ENCODE measurements at regions not wholly inside any gene's neighbourhood (a gene's known extent, or its start where the extent isn't known, plus 50 kb on each side); places are given as distances from the start of the nearest gene placed in this dataset.
"Not testable (repeated sequence)": the region's sequence is repeated elsewhere in the genome, so short reads cannot be mapped to it uniquely, and the experiment has no call there.

DNA sequence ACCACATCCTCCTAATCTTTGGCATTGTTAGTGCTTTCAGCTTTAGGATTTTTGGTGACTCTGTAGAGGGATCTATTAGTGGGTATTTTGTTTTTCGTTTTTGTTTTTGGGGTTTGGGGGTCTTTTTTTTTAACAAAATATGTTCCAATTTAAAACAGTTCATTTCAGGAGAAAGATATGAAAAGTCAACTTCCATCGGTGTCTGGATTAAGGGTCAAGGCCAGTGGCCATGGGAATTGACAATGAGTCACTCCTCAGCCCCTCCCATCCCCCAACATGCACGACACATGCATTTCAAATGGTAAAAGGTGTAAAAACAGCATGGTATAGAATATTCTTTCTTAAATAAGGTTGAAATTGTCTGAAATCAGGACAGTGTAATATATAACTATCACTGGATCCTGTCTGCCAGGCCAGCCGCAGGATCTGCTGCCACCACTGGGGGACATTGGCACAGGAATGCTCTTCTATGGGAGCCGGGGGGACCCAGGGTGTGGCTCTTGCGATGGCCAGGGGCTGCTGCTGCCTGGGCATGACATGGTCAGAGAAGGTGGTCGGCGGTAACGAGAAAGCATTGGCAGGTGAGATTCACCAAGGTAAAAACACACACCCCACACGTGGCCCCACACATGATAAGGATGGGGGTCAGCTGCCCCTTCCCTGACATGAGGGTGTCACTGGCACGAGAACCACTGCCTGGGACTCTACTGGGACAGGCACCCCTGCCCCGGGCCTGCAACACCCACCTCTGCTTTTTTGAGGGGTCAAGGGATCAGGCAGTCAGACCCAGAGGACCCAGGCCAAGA is 126.2 kb upstream of the KCTD7 start:
- DNase-seq = no peak

DNA sequence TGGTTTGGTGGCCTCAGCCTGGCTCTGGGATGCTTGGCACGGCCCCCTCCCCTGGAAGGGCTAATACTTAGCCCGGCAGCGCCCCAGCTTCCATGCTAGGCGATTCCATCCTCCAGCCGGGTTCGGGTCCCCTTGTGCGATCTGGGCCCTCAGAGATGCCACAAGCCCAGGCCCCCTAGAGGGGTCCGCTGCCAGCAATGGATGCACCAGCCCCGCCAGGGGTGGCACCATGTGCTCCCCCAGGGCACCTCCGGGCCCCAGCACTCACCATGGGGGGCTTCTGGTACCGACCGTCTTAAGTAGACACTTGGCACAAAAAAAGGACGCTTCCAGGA is 125.7 kb upstream of the KCTD7 start:
- no peak for DNase-seq

DNA sequence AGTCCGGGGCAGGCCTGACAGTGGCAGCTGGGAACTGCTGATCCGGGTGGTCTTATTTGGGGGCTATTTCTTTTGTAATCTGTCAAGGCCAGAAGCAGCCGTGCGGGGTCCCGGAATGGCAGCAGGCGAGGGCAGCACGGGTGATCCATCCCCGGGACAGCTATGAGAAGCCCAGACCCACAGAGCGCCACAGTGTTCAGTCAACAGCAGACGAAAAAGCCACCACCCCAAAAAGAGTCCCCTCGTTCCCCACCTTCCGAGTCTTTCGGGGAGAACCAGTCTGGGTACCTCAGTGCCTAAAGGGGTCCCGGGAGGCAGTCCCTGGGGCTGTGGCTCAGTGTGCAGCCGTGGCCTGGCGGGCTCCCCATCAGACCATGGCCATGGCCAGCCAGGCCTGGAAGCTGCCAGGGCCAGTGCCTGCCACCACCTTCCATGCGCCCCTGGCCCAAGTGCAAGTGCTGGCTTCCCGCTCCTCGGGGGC is 125.1 kb upstream of the KCTD7 start:
- DNase-seq = no peak

DNA sequence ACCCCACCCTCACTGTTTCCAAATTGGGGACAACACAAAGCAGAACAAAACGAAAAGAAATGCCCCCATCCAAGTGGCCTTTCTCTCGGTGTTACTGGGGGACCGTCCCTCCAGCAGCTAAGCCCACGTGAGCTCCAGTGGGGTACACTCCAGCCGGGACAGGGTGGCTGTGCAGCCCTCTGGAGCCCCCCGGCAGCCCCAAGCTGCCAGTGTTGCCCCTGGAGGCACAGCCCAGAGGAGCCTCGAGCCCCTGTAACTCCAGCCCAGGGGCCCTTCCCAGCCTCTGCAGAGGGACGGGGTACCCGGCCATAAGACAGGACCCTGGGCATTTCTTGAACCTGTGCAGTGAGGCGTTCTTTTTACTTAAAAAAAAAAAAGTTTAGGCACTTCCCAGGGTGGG is 124.5 kb upstream of the KCTD7 start:
- no peak for DNase-seq

DNA sequence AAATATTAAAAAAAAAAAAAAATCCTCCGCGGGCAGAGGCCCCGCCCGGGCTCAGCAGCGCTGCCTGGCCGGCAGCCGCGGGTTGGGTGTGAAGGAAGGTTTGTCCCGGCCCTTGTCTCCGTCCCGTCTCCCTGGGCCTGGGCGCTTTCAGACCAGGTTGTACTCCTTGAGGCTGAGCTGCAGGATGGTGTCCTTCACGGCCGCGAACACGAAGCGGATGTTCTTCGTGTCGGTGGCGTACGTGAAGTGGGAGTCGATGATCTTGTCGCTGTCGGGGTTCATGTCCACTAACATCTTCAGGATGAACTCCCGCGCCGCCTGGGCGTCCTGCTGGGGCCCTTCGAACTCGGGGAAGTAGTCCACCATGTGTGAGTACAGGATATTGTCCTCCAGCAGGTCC is 123.7 kb upstream of the KCTD7 start:
- DNase-seq = no peak

DNA sequence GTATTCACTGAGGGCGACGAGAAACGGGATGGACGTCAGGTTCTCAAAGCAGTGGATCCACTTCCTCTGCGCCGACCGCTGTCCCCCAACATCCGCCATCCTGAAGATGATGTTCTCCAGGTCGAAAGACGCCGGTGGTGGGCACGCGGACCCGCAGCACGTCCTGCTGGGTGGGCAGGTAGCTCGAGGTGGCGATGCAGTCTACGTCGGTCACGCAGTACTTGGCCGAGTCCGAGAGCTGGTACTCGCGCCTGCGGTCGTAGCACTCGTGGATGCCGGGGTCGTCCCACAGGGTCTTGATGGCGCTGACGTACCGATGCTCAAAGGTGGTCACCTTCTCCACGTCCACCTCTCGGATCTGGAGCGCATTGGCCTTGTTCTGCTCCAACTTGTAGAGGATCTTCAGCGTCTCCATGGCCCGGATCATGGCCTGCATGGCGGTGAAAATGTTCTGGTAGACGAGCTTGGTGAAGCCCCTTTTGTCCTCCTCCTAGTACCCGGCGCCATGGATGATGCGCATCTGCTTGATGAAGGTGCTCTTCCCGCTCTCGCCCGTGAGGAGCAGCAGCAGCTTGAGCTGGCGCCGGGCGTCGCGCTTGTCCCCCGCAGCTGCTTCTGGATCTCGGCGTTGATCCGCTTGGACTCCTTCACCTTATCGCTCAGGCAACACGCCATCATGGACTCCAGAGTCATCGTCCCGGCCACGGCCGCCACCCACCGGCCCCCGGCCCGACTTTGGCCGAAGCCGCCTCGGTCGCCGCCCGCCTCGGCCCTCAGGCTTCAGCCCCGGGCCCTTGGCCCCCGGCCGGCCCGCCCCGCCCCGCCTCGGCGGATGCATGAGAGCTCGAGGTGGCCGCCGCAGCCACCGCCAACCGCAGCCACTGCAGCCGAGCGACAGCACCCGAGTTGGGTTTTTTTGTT is 122.9 kb upstream of the KCTD7 start:
- no peak for DNase-seq

DNA sequence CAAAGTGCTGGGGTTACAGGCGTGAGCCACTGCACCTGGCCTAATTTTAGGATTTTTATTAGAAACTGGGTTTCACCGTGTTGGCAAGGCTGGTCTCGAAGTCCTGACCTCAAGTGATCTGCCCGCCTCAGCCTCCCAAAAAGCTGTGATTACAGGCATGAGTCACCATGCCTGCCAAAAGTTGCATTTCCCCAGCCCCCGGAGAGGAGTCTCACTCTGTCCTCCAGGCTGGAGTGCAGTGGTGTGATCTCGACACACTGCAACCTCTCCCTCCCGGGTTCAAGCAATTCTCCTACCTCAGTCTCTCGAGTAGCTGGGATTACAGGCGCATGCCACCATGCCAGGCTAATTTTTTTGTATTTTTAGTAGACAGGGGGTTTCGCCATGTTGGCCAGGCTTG is 122.0 kb upstream of the KCTD7 start:
- DNase-seq = not testable (repeated sequence)

DNA sequence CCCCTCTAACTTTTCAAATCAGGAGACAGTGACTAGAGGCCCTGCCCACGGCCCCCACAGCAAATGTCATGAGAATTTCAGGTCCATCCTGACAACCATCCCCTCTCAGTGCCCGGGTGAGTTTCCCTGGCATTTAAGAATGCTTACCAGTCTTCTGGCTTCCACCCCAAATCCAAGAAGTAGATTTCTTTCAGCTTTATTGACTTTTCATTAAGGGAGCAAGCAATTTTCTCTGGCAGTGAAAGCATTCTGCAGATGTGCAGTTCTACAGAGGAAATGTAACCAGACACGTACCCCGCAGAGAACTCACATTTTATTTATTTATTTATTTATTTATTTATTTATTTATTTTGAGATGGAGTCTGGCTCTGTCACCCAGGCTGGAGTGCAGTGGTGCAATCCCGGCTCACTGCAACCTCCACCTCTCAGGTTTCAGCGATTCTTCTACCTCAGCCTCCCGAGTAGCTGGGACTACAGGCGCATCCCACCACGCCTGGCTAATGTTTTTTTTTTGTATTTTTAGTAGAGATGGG is 120.9 kb upstream of the KCTD7 start:
- no peak for DNase-seq

DNA sequence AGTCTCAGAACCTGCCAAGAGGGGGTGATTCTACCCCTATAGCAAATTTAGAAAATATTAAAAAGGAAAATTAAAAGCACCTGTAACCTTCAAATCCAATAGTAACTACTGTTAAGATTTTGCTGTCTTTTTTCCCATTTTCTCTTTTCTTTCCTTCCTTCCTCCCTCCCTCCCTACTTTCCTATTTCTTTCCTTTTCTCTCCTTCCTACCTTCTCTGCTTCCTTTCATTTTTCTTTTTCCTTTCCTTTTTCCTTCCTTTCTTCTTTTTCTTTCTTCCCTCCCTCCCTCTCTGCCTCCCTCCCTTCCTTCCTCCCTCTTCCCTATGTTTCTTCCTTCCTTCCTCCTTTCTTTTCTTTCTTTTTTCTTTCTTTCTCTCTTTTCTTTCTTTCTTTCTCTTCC is 120.2 kb upstream of the KCTD7 start:
- no peak for DNase-seq

DNA sequence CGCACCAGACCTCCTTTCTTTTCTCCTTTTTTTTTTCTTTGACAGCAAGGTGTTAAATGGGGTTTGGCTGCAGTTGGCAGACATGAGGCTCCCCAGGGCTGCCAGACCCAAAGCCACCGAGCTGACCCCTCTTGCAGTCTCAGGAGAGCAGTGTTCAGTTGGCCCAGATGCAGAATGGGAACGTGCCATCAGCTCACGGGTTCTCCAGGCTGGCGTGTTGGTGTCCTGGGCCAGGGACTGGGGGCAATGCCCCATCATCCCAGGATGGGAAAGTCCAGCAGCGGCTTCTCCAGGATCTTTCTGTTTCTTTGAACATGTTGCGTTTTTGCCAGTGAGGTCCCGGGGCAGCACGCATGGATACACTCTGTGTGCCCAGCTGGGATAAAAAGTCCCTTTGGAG is 114.6 kb upstream of the KCTD7 start:
- no peak for DNase-seq

DNA sequence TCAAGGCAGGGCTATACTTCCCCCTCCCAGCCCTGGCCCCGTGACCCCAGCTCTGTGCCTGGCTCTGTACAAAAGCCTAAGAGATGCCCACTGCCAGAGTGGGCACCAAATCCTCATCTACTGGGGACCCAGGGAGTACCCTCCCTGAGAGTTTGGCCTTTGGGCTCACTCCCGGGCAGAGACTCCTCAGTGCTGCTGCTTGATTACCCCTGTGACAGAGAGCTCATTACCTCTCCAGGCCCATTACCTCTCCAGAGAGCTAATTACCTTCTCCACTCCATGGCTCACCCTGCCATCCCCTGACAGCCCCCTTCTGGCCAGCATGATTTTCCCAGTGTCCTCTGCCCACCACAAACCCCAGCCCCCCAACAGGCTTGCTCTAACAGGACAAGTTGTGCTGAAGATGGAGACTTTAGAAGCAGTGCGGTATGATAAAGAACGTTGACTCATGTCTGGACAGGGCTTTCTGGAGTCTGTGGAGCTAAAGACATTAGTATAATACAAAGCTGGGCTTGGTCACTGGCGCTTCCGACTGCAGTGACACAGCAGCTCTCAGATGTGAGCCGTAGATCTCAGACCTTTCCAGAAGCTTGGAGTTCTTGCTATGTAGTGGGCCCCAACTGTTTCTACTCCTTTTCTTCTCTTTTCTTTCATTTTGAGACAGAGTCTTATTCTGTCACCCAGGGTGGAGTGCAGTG is 111.3 kb upstream of the KCTD7 start:
- DNase-seq = no peak

DNA sequence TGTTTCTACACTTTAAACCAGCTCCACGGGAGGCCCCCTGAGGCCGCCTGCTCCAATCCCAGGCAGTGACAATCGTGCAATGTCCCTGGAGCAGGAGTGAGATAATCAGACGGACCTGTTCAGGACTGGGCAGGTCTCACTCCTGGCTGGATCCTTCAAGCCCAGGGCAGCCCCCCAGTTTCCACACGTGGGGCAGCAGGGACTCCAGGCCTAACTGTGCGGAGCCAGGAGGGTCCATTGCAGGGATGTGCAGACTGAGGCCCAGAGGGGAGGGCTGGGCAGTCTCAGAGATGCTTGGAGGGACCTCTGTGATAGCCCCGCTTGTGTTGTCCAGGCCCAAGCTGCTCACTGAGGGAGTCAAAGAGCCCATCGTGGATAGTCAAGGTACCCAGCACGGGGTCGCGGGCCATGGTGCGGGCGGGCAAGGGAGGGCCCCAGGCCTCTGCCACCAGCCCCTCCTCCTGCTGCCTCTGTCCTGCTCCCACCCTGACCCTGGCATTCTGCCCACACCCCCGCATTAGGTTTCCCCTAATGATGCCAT is 110.5 kb upstream of the KCTD7 start:
- DNase-seq = no peak

DNA sequence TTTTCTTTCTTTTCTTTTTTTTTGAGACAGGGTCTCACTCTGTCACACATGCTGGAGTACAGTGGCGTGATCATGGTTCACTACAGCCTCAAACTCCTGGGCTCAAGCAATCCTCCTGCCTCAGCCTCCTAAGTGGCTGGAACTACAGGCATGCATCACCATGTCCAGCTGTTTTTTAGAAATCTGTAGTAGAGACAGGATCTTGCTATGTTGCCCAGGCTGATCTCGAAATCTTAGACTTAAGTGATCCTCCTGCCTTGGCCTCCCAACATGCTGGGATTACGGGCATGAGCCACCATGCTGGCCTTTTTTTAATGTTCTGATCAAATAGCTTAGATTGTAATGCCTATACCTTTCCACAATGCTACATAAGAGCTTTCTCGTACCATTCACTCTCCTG is 107.0 kb upstream of the KCTD7 start:
- no peak for DNase-seq

DNA sequence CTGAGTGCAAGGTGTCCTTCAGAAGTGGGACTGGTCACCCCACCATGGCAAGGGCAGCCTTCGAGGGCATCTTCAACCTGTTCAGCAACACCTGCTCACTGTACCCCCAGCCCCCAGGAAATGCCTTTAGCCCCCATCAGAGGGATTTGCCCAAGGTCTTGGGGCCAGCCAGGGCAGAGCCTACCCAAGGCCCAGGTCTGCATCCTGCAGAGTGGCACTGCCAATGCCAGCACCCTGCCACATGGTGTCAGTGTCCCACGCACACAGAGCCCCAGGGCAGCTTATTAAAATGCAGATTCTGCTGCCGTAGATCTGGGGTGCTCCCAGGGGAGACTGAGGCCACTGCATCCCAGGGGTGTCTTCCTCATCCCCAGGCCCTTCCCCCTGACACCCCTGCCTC is 106.2 kb upstream of the KCTD7 start:
- DNase-seq = no peak

DNA sequence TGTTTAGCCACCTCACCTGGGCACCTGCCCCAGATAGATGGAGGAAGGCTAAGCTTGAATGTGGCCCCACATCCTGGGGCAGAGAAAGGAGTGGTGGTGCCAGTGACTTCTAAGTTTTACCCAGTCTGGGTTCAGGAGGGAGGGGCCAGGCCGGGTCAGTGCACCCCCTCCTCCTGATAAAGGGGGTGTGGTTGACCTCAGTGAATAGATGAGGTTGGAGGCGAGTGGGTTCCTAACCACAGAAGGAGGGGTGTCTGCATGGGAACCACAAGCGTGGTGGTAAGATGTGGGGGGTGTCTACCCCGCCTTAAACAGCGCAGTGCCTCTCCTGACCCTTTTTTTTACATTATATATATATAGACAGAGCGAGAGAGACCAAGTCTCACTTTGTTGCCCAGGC is 105.3 kb upstream of the KCTD7 start:
- no peak for DNase-seq

DNA sequence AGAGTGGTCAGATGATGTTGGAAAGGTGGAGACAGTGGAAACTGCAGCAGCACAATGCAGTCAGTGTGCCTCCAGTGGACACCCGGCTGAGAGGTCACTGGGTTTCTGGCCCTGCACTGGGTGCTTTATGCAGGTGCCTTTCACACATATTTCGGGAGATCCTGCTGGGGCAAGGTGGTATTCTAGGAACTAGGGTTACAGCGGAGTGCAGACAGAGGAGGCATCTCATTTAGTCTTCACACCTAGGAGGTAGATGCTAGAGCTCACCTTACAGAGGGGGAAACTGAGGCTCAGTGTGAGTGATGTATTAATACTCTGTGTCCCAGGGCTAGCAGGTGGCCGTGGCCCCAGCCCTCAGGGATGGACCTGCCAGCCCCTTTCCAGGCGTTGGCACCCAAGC is 103.9 kb upstream of the KCTD7 start:
- DNase-seq = no peak

DNA sequence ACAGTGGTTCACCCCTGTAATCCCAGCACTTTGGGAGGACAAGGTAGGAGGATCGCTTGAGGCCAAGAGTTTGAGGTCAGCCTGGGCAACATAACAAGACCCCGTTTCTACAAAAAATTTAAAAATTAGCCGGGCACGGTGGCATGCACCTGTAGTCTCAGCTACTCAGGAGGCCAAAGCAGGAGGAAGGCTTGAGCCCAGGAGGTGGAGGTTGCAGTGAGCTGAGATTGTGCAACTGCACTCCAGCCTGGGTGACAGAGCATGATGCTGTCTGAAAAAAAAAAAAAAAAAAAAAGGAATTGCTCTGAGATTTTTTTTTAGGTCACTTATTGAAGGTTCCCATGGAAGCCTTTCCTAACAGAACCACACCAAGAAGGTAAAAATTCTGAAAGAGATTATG is 101.9 kb upstream of the KCTD7 start:
- DNase-seq = not testable (repeated sequence)

DNA sequence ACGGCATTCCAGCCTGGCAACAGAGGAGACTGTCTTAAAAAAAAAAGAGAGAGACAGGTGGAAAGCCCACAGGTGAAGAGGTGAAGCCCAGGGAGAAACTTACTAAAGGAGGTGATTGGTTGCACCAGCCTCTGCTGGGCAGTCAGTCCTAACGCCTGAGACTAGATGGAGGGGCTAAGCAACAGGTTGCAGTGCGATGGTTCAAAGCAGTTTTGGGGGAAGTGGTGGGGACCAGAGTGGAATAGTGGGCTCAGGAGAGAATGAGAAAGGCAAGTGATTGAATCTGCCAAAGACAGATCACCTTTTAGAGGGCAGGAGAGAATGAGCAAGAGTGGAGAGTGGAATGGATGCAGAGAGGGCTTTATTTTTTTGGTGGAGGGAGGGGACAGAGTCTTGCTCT is 100.0 kb upstream of the KCTD7 start:
- no peak for DNase-seq

DNA sequence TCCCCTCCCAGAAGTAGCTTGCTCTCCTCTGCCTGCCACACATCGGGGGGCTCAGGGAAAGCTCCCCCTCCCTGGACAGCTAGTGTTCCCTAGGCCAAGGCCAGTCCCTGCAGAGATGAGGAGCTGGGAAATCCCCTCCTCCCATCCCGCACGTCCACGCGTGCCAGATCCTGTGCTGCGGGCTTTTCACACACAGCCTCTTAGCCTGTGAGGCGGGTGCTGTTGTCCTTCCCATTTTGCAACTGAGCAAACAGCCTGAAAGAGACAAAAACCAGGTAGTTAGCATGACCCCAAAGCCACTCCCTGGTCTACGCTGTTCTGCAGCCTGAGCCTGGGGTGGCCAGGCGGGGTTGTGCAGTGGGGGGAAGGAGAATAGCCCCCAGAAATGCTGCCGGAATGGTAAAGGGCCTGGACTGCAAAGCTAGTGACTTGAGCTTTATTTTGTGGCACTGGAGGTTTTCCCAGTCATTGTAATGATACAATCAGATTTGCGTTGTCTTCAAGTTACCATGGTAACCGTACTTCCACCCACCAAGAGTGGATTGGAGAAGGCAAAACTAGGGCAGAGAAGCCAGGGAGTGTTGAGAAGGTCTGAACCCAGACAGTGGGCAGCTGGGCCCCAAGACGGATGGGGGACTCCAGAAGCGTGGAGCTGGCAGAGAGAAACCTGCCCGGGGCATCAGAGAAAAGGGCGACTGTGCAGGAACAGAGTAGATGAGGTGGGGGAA is 98.6 kb upstream of the KCTD7 start:
- no peak for DNase-seq

DNA sequence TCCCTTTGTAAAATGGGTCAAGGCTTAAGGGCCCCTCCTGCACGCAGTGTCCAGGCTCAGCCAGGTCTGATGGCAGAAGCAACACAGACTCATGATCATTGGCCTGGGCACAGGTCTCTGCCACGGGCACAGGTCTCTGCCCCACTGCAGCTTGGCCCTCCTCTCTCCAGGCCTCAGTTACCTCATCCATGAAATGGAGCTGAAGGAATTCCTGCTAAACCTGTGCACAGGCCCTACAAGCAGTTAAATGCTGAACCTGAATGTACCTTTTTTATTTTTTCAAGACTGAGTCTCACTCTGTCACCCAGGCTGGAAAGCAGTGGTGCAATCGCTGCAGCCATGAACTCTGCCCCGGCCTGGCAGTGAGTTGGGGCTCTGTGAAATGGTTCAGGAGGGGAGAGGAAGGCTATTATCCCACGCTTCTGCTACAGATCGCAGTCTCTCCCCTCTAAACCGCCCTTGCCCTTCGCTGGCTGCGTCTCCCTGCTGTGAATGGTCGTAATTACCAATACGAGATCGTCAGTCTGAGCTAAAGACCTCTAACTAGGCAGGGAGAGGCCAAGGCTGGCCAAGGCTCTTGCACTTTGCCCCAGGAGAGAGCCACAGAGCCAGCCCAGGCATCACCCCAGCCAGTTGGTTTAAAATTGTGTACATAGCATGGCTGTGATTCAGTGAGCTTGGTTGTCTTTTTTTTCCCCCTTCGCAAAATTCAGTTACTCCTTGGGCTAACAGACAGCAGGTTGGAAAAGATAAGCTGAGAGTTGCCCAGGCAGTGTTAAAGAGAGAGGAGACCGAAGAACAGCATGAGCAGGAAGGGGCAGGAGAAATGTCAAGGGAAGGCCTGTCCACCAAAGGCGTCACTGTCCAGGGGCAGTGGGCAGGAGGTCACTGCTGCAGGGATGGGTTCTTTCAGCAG is 93.0 kb upstream of the KCTD7 start:
- no peak for DNase-seq

Measured in muscle of arm (tissue), 1 donor.